OCI-LY1 (cell line): ENCODE measurements at regions not wholly inside any gene's neighbourhood (a gene's known extent, or its start where the extent isn't known, plus 50 kb on each side); places are given as distances from the start of the nearest gene placed in this dataset.

Source experiments
- H2AFZ ChIP-seq: fragments of 200-600 bp; sonication (generic), shearing (Covaris generic); 2 replicates; pipeline ENCODE4 v1.6.0; 2014; ENCODE audit warnings: antibody characterized with exemption, mild to moderate bottlenecking, low read length
- H3F3A ChIP-seq: fragments of 200-600 bp; sonication (generic), shearing (Covaris generic); 2 replicates; pipeline ENCODE4 v1.6.0; 2014; ENCODE audit warnings: mild to moderate bottlenecking, antibody characterized with exemption, low read length, moderate library complexity; ENCODE audit not compliant: insufficient read depth
- H3K27ac ChIP-seq: fragments of 200-600 bp; sonication (generic); 2 replicates; pipeline ENCODE4 v1.5.1; 2014; ENCODE audit warnings: low read length, mixed run types, mild to moderate bottlenecking, low read depth; ENCODE audit not compliant: poor library complexity, severe bottlenecking
- H3K27me3 ChIP-seq: fragments of 200-600 bp; sonication (generic); 2 replicates; pipeline ENCODE4 v1.6.0; 2014; ENCODE audit warnings: antibody characterized with exemption, mild to moderate bottlenecking, low read length, moderate library complexity; ENCODE audit not compliant: insufficient read depth
- H3K36me3 ChIP-seq: fragments of 200-600 bp; sonication (generic); 2 replicates; pipeline ENCODE4 v1.6.1; 2014; ENCODE audit warnings: mild to moderate bottlenecking, antibody characterized with exemption, low read length, moderate library complexity, mixed read lengths; ENCODE audit not compliant: insufficient read depth
- H3K4me1 ChIP-seq: fragments of 200-600 bp; sonication (generic); 2 replicates; pipeline ENCODE4 v1.5.1; 2014; ENCODE audit warnings: mild to moderate bottlenecking, low read length, moderate library complexity; ENCODE audit not compliant: insufficient read depth, severe bottlenecking
- H3K4me2 ChIP-seq: fragments of 200-600 bp; sonication (generic), shearing (Covaris generic); 2 replicates; pipeline ENCODE4 v1.6.1; 2014; ENCODE audit warnings: low read length
- H3K4me3 ChIP-seq: fragments of 200-600 bp; sonication (generic); 2 replicates; pipeline ENCODE4 v1.5.1; 2014; ENCODE audit warnings: low read length, low read depth, mild to moderate bottlenecking, mixed read lengths; ENCODE audit not compliant: poor library complexity, severe bottlenecking
- H3K79me2 ChIP-seq: fragments of 200-600 bp; shearing (Covaris generic); 2 replicates; pipeline ENCODE4 v1.6.1; 2016; ENCODE audit warnings: mixed run types, low read length, mixed read lengths; ENCODE audit not compliant: insufficient read depth
- H3K9ac ChIP-seq: fragments of 200-600 bp; sonication (generic), shearing (Covaris generic); 2 replicates; pipeline ENCODE4 v1.6.1; 2014; ENCODE audit warnings: mild to moderate bottlenecking, low read length, mixed read lengths
- H3K9me2 ChIP-seq: fragments of 200-600 bp; sonication (generic), shearing (Covaris generic); 2 replicates; pipeline ENCODE4 v1.6.1; 2014; ENCODE audit warnings: low read depth, mild to moderate bottlenecking, low read length, mixed read lengths
- H3K9me3 ChIP-seq: fragments of 200-600 bp; shearing (Covaris generic); 2 replicates; pipeline ENCODE4 v1.6.1; 2014; ENCODE audit warnings: low read length, mixed read lengths
- H4K20me1 ChIP-seq: fragments of 200-600 bp; sonication (generic), shearing (Covaris generic); 2 replicates; pipeline ENCODE4 v1.6.0; 2016; ENCODE audit warnings: mild to moderate bottlenecking, low read length; ENCODE audit not compliant: insufficient read depth
- CTCF ChIP-seq: fragments of 200-600 bp; sonication (generic), shearing (Covaris generic); IDR thresholded peaks from 2 replicates; pipeline ENCODE4 v1.5.1; 2017; ENCODE audit warnings: mild to moderate bottlenecking, antibody characterized with exemption, low read length, moderate library complexity, mixed read lengths
- EZH2 ChIP-seq: fragments of 200-600 bp; sonication (generic), shearing (Covaris generic); IDR thresholded peaks from 2 replicates; pipeline ENCODE4 v1.8.0; 2017; ENCODE audit warnings: borderline replicate concordance, mixed run types, mild to moderate bottlenecking, antibody characterized with exemption, low read length, moderate library complexity, mixed read lengths

- Histone ChIP-seq H3K4me1 (no peaks in the 10 kb centered on the region), H3K79me2 (no peaks in the 10 kb centered on the region), H3K9me2 (no peaks in the 10 kb centered on the region), H3F3A (no peaks in the 10 kb centered on the region), H2AFZ (no peak overlapping the region), H3K4me3 (no peak overlapping the region), H4K20me1 (no peaks in the 10 kb centered on the region; the same call in 1 of the 2 replicates), H3K36me3 (no peaks in the 10 kb centered on the region), H3K9ac (no peak overlapping the region), H3K9me3 (no peaks in the 10 kb centered on the region), H3K27me3 (no peaks in the 10 kb centered on the region), H3K4me2 (no peak overlapping the region), H3K27ac (no peak overlapping the region)
- TF ChIP-seq EZH2 (no peak), CTCF (no peak)
Observed at GRCh38 chr3:153429821-153430220, 267.8 kb downstream of the RAP2B start.

GRCh38 chr3:153431076-153431475 lies 269.1 kb downstream of the RAP2B start:
- Histone ChIP-seq H3K4me2 (no peak overlapping the region), H3F3A (no peaks in the 10 kb centered on the region), H3K9me2 (no peaks in the 10 kb centered on the region), H3K9ac (no peak overlapping the region), H3K27me3 (no peaks in the 10 kb centered on the region), H3K4me1 (no peaks in the 10 kb centered on the region), H4K20me1 (no peaks in the 10 kb centered on the region; the same call in 1 of the 2 replicates), H3K9me3 (no peaks in the 10 kb centered on the region), H2AFZ (no peak overlapping the region), H3K27ac (no peak overlapping the region), H3K36me3 (no peaks in the 10 kb centered on the region), H3K79me2 (no peaks in the 10 kb centered on the region), H3K4me3 (no peak overlapping the region)
- no peak for TF ChIP-seq EZH2
- TF ChIP-seq CTCF, result no peak

GRCh38 chr3:153437666-153438065 lies 275.6 kb downstream of the RAP2B start:
- H3K9me2 ChIP-seq, result no peaks in the 10 kb centered on the region
- no peak overlapping the region for H3K27ac ChIP-seq
- H3K79me2 ChIP-seq, result no peaks in the 10 kb centered on the region
- no peak overlapping the region for H3K9ac ChIP-seq
- no peaks in the 10 kb centered on the region for H3K36me3 ChIP-seq
- H3K9me3 ChIP-seq, result no peaks in the 10 kb centered on the region
- H4K20me1 ChIP-seq, result no peaks in the 10 kb centered on the region
- TF ChIP-seq CTCF (no peak), EZH2 (no peak)
- no peaks in the 10 kb centered on the region for H3F3A ChIP-seq
- no peaks in the 10 kb centered on the region for H3K27me3 ChIP-seq
- no peak overlapping the region for H3K4me3 ChIP-seq
- no peak overlapping the region for H2AFZ ChIP-seq
- no peak overlapping the region for H3K4me2 ChIP-seq
- H3K4me1 ChIP-seq, result no peaks in the 10 kb centered on the region
